ENCODE measurements at regions not wholly inside any gene's neighbourhood (a gene's known extent, or its start where the extent isn't known, plus 50 kb on each side); places are given as distances from the start of the nearest gene placed in this dataset.
"Not testable (repeated sequence)": the region's sequence is repeated elsewhere in the genome, so short reads cannot be mapped to it uniquely, and the experiment has no call there.

DNA sequence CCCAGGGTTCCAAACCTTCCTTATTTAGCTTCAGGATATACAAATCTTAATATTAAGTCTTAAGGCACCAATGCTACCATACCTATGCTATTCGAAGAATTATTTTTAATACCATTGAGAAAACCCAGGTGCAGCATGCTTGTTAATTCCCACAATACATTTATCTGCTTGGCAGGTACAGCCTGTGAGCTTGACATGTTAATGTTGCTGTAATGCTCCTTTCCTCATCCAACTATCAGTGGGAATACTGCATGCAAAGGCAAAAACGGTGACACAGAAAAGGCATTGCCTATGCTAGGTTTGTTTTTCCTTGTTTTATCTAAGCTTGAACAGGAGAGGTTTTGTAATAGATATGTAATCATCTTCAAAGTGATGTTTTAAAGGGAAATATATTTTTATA is 135.7 kb upstream of the COX7C start:
- Histone ChIP-seq H3K27ac (no peak overlapping the region), H3K27me3 (ENCODE audit: insufficient read depth in 3 of 3, low read length in 2 of 3) (no peaks in the 10 kb centered on the region), H3K4me1 (no peaks in the 10 kb centered on the region), H3K4me3 (no peak overlapping the region), H3K9me3 (no peaks in the 10 kb centered on the region), H3K36me3 (ENCODE audit: insufficient read depth in 1 of 2, low read depth in 1 of 2) (no peaks in the 10 kb centered on the region)
- ATAC-seq = no peak
- DNase-seq = no peak
- intact Hi-C loops (cut with DNase I) = no loop called here
- TF ChIP-seq, protein P1, sequence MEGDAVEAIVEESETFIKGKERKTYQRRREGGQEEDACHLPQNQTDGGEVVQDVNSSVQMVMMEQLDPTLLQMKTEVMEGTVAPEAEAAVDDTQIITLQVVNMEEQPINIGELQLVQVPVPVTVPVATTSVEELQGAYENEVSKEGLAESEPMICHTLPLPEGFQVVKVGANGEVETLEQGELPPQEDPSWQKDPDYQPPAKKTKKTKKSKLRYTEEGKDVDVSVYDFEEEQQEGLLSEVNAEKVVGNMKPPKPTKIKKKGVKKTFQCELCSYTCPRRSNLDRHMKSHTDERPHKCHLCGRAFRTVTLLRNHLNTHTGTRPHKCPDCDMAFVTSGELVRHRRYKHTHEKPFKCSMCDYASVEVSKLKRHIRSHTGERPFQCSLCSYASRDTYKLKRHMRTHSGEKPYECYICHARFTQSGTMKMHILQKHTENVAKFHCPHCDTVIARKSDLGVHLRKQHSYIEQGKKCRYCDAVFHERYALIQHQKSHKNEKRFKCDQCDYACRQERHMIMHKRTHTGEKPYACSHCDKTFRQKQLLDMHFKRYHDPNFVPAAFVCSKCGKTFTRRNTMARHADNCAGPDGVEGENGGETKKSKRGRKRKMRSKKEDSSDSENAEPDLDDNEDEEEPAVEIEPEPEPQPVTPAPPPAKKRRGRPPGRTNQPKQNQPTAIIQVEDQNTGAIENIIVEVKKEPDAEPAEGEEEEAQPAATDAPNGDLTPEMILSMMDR (IDR thresholded peaks at IDR 0.05) = no peak
- 56 to 63% (median 63%) methylated on average over 2 of the region's 2 CpGs for WGBS, 3 donors

DNA sequence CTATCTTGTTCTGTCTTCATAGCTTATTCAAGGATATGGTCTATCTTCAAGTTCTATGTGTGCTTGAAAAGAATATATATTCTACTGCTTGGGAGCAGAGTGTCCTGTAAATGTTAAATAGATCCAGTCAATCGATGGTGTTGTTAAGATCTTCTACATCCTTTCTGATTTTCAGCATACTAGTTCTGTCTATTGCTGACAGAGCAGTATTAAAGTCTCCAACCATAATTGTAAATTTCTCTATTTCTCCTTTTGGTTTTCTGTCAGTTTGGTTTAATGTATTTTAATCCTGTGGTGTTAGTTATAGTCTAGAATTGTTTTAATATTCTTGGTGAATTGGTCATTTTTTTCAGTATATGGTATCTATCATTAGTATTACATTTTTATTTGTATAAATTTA is 124.0 kb upstream of the COX7C start:
- Histone ChIP-seq H3K27me3 (ENCODE audit: insufficient read depth in 3 of 3, low read length in 2 of 3) (no peaks in the 10 kb centered on the region), H3K36me3 (ENCODE audit: insufficient read depth in 1 of 2, low read depth in 1 of 2) (no peaks in the 10 kb centered on the region), H3K4me3 (no peak overlapping the region), H3K4me1 (no peaks in the 10 kb centered on the region), H3K9me3 (no peaks in the 10 kb centered on the region), H3K27ac (no peak overlapping the region)
- DNase-seq (no peak), ATAC-seq (no peak)
- intact Hi-C loops (cut with DNase I) = no loop called here
- 68 to 91% (median 78%) methylated on average over 1 of the region's 1 CpG for WGBS, 3 donors
- TF ChIP-seq, protein P1 (IDR thresholded peaks at IDR 0.05) = no peak

DNA sequence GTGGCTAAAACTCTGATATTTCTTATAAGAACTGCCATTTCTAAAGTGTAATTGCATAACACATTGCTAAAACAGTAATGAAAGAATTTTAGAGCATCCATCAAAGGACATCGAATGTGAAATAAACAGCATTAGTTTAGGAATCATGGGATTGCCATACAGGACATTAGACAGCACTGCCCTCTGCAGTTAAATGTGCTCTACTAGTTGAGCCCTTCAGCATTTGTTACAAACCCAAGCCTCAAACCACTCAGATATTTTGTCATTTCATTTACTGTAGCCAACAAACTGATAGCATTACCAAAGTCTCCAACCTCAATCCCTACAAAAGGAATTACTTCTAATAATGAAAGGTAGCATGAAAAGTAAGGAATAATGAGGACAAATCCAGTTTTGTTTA is 116.8 kb upstream of the COX7C start:
- no peak overlapping the region for H3K27ac ChIP-seq
- intact Hi-C loops (cut with DNase I) = no loop called here
- H3K36me3 ChIP-seq (ENCODE audit: insufficient read depth in 1 of 2, low read depth in 1 of 2) = no peaks in the 10 kb centered on the region
- TF ChIP-seq, protein P1 (IDR thresholded peaks at IDR 0.05) = no peak
- WGBS, 3 donors = 70 to 78% (median 72%) methylated on average over 1 of the region's 1 CpG
- no peak for DNase-seq
- H3K27me3 ChIP-seq (ENCODE audit: insufficient read depth in 3 of 3, low read length in 2 of 3) = no peaks in the 10 kb centered on the region
- no peaks in the 10 kb centered on the region for H3K4me1 ChIP-seq
- H3K9me3 ChIP-seq = no peaks in the 10 kb centered on the region
- no peak overlapping the region for H3K4me3 ChIP-seq
- no peak for ATAC-seq

DNA sequence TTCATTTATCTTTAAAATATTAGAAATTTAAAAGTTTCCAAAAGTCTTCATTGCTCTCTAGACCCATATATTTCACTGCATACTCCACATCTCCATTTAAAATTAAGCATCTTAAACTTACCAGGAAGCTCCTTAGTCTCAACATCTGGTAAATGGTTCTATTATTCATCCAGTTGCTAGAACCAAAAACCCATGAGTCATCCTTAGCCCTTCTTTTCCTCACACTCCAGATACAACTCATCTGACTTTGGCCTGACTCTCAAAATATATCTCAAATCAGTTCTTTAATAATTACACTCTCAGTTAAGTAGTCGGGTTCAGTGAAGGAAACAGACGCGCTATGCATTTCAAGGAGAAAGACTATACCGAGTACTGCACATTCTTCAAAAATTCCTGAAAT is 110.2 kb upstream of the COX7C start:
- no peaks in the 10 kb centered on the region for H3K27me3 ChIP-seq (ENCODE audit: insufficient read depth in 3 of 3, low read length in 2 of 3)
- no peaks in the 10 kb centered on the region for H3K9me3 ChIP-seq
- 86 to 88% (median 87%) methylated on average over 4 of the region's 4 CpGs for WGBS, 3 donors
- ATAC-seq = no peak
- no peak overlapping the region for H3K27ac ChIP-seq
- no peak overlapping the region for H3K4me3 ChIP-seq
- H3K4me1 ChIP-seq = no peaks in the 10 kb centered on the region
- TF ChIP-seq, protein P1 (IDR thresholded peaks at IDR 0.05) = no peak
- DNase-seq = no peak
- no peaks in the 10 kb centered on the region for H3K36me3 ChIP-seq (ENCODE audit: insufficient read depth in 1 of 2, low read depth in 1 of 2)
- intact Hi-C loops (cut with DNase I) = no loop called here

DNA sequence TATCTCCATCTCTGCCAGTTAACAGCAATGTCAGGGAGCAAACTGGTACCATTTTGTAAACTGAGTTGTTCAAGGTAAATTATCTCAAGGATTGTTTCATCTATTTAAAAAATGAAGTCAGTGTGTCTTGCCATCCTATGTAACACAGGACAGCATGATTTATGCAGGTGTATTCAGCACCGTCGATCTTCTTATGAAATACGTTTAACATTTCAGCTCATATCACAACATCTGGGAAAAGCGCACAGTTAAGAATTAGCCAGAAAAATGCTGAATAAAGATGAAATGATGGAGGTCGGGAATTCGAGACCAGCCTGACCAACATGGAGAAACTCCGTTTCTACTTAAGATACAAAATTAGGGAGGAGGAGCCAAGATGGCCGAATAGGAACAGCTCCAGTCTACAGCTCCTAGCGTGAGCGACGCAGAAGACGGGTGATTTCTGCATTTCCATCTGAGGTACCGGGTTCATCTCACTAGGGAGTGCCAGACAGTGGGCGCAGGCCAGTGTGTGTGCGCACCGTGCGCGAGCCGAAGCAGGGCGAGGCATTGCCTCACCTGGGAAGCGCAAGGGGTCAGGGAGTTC is 107.3 kb upstream of the COX7C start:
- intact Hi-C loops (cut with DNase I); ATAC-seq; H3K4me1 ChIP-seq; H3K27ac ChIP-seq; H3K4me3 ChIP-seq; H3K27me3 ChIP-seq (ENCODE audit: insufficient read depth in 3 of 3, low read length in 2 of 3); H3K9me3 ChIP-seq; H3K36me3 ChIP-seq (ENCODE audit: insufficient read depth in 1 of 2, low read depth in 1 of 2); DNase-seq: not testable (repeated sequence)
- whole genome bisulfite sequencing, 3 donors = 93 to 95% (median 93%) methylated on average over 12 of the region's 21 CpGs

All from psoas muscle (tissue), 7 donors.